ENCODE measurements at regions not wholly inside any gene's neighbourhood (a gene's known extent, or its start where the extent isn't known, plus 50 kb on each side); places are given as distances from the start of the nearest gene placed in this dataset.

GRCh38 chr3:88863196-88863595, 244.2 kb upstream of the EPHA3 start:
- ATAC-seq (ENCODE audit: low read depth): peak; percentile 14; the same call in 1 of the 2 replicates
- H3K23ac ChIP-seq (ENCODE audit: low read depth, low read length): no peak overlapping the region
- no peak overlapping the region for H3K4me3 ChIP-seq (ENCODE audit: insufficient read depth, low read depth, low read length)
- H2BK5ac ChIP-seq (ENCODE audit: low read depth, low read length, poor library complexity, severe bottlenecking): no peak overlapping the region
- no TSS peak for BruUV-seq (replicated peaks)
- ChIA-PET POLR2A (ENCODE audit: unreplicated experiment) (interaction anchor here (0.6 kb wide), 1 partner anchor 24 kb away, joined by 3 read pairs; no protein-coding TSS in a partner anchor), CTCF (no interaction called here)
- no peak overlapping the region for H2BK20ac ChIP-seq (ENCODE audit: low read depth, low read length)
- H3K9me1 ChIP-seq (ENCODE audit: insufficient read depth, low read length): no peaks in the 10 kb centered on the region
- no peaks in the 10 kb centered on the region for H3K9me3 ChIP-seq (ENCODE audit: control insufficient read depth, insufficient read depth, low read length)
- in situ Hi-C loops (cut with MboI; ENCODE audit: low sequenced_read_pairs): no loop called here
- no peak overlapping the region for H2BK15ac ChIP-seq (ENCODE audit: low read depth, low read length)
- H3K27ac ChIP-seq (ENCODE audit: insufficient read depth, low read length): no peak overlapping the region
- no peak overlapping the region for H4K5ac ChIP-seq (ENCODE audit: low read depth, low read length)
- no peaks in the 10 kb centered on the region for H3K4me1 ChIP-seq (ENCODE audit: control insufficient read depth, insufficient read depth, low read length)
- H3K4me2 ChIP-seq (ENCODE audit: low read depth, low read length): no peak overlapping the region
- no peak overlapping the region for H3K4ac ChIP-seq (ENCODE audit: low read depth, low read length)
- H3K27me3 ChIP-seq (ENCODE audit: control insufficient read depth, insufficient read depth, low read length): no peaks in the 10 kb centered on the region
- H3K18ac ChIP-seq (ENCODE audit: low read depth, low read length): no peak overlapping the region
- WGBS, 2 experiments (ENCODE audit: extremely low coverage in 2 of 2, insufficient read length in 1 of 2): no CpG with 5 or more reads among the region's 3 CpGs
- H4K8ac ChIP-seq (ENCODE audit: low read depth in 2 of 2, low read length in 2 of 2): no peak overlapping the region
- intact Hi-C loops (cut with micrococcal nuclease): no loop called here
- no peak overlapping the region for H2AFZ ChIP-seq (replicated peaks; ENCODE audit: low read length, poor library complexity)
- H2AK5ac ChIP-seq (ENCODE audit: low read depth, low read length): no peak overlapping the region
- no peaks in the 10 kb centered on the region for H4K20me1 ChIP-seq (ENCODE audit: insufficient read depth, low read length)
- H3K36me3 ChIP-seq (ENCODE audit: control insufficient read depth, insufficient read depth, low read length): no peaks in the 10 kb centered on the region
- no peaks in the 10 kb centered on the region for H3K79me1 ChIP-seq (ENCODE audit: low read depth in 1 of 2, low read length in 2 of 2)
- TF ChIP-seq FOS (IDR thresholded peaks at IDR 0.05; ENCODE audit: low read depth, low read length) (0 out of 2 replicates have a peak, but pooled peaks have one; percentile 16), RFX5 (IDR thresholded peaks at IDR 0.05; ENCODE audit: low read depth, low read length) (no peak)
- dilution Hi-C loops (cut with HindIII; ENCODE audit: low sequenced_read_pairs, unreplicated experiment): no loop called here
- no peak overlapping the region for H2AK9ac ChIP-seq (replicated peaks; ENCODE audit: low read depth, low read length, poor library complexity)
- no peak overlapping the region for H3K14ac ChIP-seq (replicated peaks; ENCODE audit: low read depth, low read length)
- no peak overlapping the region for H2BK120ac ChIP-seq (ENCODE audit: low read depth, low read length)
- H3K56ac ChIP-seq (ENCODE audit: extremely low read depth, insufficient read depth, low read length): no peak overlapping the region
- H3K9ac ChIP-seq (ENCODE audit: low read depth, low read length): no peak overlapping the region
- DNase-seq: peak; percentile 47
- H4K91ac ChIP-seq (ENCODE audit: insufficient read depth, low read depth, low read length): no peak overlapping the region

Measured in IMR-90 (cell line).